ENCODE measurements at regions not wholly inside any gene's neighbourhood (a gene's known extent, or its start where the extent isn't known, plus 50 kb on each side); places are given as distances from the start of the nearest gene placed in this dataset.

DNA sequence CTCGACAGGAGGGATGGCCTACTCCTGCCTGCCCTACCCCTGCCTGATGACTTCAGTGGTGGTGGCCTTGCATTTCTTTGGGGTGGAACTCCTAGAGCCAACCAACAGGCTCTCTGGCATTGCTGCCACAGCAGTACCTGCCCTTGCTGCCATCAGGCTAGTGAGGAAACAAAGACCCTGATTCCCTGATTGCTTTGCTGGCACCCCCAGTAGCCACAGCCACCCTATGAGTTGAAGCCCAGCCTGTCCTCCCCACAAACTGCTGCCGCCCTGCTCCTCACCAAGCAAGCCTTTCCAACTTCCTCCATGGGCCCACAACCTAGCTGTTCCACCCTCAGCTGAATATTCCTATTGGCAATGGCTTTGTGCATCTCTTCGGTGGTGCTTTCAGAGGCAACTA is 52.5 kb upstream of the KHDRBS2 start:
- DNase-seq (ENCODE audit: low read depth, low spot score): no peak
